OCI-LY3 (cell line): ENCODE measurements at regions not wholly inside any gene's neighbourhood (a gene's known extent, or its start where the extent isn't known, plus 50 kb on each side); places are given as distances from the start of the nearest gene placed in this dataset.

Source experiments
- H2AFZ ChIP-seq: fragments of 200-600, 300-600 bp; shearing (Covaris generic); 2 replicates; pipeline ENCODE4 v1.6.0; 2014; ENCODE audit warnings: antibody characterized with exemption, low read depth, low read length
- H3K27ac ChIP-seq: fragments of 200-600, 300-600 bp; sonication (generic); 2 replicates; pipeline ENCODE4 v1.5.1; 2014; ENCODE audit warnings: mild to moderate bottlenecking, low read length, moderate library complexity, mixed read lengths
- H3K27me3 ChIP-seq: fragments of 200-600, 300-600 bp; sonication (generic); 2 replicates; pipeline ENCODE4 v1.6.1; 2014; ENCODE audit warnings: low read depth, low read length, mixed read lengths
- H3K36me3 ChIP-seq: fragments of 200-600, 300-600 bp; sonication (generic); replicated peaks from 2 replicates; pipeline ENCODE3; 2014; ENCODE audit warnings: low read depth, low read length, mixed read lengths
- H3K4me1 ChIP-seq: fragments of 300-600, 200-600 bp; sonication (generic); 2 replicates; pipeline ENCODE4 v1.6.1; 2014; ENCODE audit warnings: low read length, mixed read lengths
- H3K4me2 ChIP-seq: fragments of 200-600, 300-600 bp; sonication (generic); 2 replicates; pipeline ENCODE4 v1.6.1; 2014; ENCODE audit warnings: low read length, mixed read lengths
- H3K4me3 ChIP-seq: fragments of 300-600, 200-600 bp; sonication (generic); 2 replicates; pipeline ENCODE4 v1.5.1; 2014; ENCODE audit warnings: antibody characterized with exemption, mild to moderate bottlenecking, low read length, moderate library complexity
- H3K79me2 ChIP-seq: fragments of 300-600, 200-600 bp; shearing (Covaris generic); 2 replicates; pipeline ENCODE4 v1.6.1; 2014; ENCODE audit warnings: mild to moderate bottlenecking, low read length, mixed read lengths
- H3K9ac ChIP-seq: fragments of 300-600, 200-600 bp; shearing (Covaris generic); 2 replicates; pipeline ENCODE4 v1.6.0; 2014; ENCODE audit warnings: mild to moderate bottlenecking, low read length, moderate library complexity
- H3K9me3 ChIP-seq: fragments of 200-600, 300-600 bp; shearing (Covaris generic); 2 replicates; pipeline ENCODE4 v1.6.1; 2014; ENCODE audit warnings: low read length, mixed read lengths; ENCODE audit not compliant: insufficient read depth
- H4K20me1 ChIP-seq: fragments of 200-600, 300-600 bp; sonication (generic); 2 replicates; pipeline ENCODE4 v1.6.1; 2016; ENCODE audit warnings: low read length, mixed read lengths; ENCODE audit not compliant: insufficient read depth
- EZH2phosphoT487 ChIP-seq: fragments of 200-600 bp; shearing (Covaris generic); IDR thresholded peaks from 2 replicates; pipeline ENCODE4 v1.6.1; 2018; ENCODE audit warnings: antibody characterized with exemption, mixed run types, low read depth
- TF ChIP-seq, protein P1 (sequence below): fragments of 200-600, 300-600 bp; sonication (generic); IDR thresholded peaks from 2 replicates; pipeline ENCODE4 v1.5.1; 2014; ENCODE audit warnings: antibody characterized with exemption, low read length, low read depth

DNA sequence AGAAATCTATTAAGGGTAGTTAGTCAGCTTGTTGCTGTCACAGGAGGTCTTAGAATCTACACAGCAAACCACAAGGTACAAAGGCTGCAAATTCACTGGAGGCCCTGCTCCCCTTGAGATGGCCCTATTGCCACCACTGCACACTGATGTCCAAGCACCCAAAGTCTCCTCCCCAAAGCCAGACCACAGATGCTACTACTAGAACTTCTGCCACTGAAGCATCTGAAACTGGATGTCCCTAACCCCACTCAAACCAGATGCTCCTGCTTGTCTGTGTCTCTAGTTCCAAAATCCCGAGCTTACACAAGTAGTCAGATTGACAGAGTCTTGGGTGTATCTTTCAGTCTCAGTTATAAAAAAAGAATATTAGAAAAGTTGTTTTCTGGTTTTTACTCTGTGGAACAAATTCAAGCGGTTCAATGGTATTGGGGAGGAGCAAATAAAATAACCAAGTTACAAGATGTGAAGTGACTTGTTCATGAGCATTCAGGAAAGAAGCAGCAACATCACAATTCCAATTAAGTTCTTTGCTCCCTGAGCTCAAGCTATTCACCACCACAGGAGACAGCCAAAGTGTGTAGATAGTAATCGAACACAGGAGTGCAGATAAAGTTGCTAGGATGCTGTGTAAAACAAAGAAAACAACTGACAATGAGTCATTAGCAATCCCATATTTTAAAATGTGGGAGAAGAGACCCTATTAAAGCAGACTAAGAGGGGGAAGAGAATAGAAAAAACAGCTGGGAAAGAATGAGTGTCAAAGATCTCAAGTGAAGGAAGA lies 352.3 kb downstream of the PDGFC start:
- Histone ChIP-seq H3K4me2 (no peak overlapping the region), H3K36me3 (no peaks in the 10 kb centered on the region)

GRCh38 chr4:156615066-156615531 lies 356.5 kb downstream of the PDGFC start:
- H3K79me2 ChIP-seq, result no peaks in the 10 kb centered on the region
- H3K36me3 ChIP-seq, result no peaks in the 10 kb centered on the region
- no peak overlapping the region for H3K4me3 ChIP-seq
- H3K4me2 ChIP-seq, result no peak overlapping the region
- H4K20me1 ChIP-seq, result no peaks in the 10 kb centered on the region
- H3K27ac ChIP-seq, result no peak overlapping the region
- no peaks in the 10 kb centered on the region for H3K27me3 ChIP-seq
- no peaks in the 10 kb centered on the region for H3K9me3 ChIP-seq
- H3K9ac ChIP-seq, result no peak overlapping the region
- TF ChIP-seq, protein P1, sequence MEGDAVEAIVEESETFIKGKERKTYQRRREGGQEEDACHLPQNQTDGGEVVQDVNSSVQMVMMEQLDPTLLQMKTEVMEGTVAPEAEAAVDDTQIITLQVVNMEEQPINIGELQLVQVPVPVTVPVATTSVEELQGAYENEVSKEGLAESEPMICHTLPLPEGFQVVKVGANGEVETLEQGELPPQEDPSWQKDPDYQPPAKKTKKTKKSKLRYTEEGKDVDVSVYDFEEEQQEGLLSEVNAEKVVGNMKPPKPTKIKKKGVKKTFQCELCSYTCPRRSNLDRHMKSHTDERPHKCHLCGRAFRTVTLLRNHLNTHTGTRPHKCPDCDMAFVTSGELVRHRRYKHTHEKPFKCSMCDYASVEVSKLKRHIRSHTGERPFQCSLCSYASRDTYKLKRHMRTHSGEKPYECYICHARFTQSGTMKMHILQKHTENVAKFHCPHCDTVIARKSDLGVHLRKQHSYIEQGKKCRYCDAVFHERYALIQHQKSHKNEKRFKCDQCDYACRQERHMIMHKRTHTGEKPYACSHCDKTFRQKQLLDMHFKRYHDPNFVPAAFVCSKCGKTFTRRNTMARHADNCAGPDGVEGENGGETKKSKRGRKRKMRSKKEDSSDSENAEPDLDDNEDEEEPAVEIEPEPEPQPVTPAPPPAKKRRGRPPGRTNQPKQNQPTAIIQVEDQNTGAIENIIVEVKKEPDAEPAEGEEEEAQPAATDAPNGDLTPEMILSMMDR, result no peak
- no peak for TF ChIP-seq EZH2phosphoT487
- no peak overlapping the region for H2AFZ ChIP-seq
- H3K4me1 ChIP-seq, result no peaks in the 10 kb centered on the region

More for the DNA sequence above, 352.3 kb downstream of the PDGFC start:
- no peak overlapping the region for H2AFZ ChIP-seq
- no peaks in the 10 kb centered on the region for H3K27me3 ChIP-seq
- no peak overlapping the region for H3K27ac ChIP-seq
- H4K20me1 ChIP-seq, result no peaks in the 10 kb centered on the region
- no peak overlapping the region for H3K9ac ChIP-seq
- no peaks in the 10 kb centered on the region for H3K79me2 ChIP-seq
- H3K4me3 ChIP-seq, result no peak overlapping the region
- H3K4me1 ChIP-seq, result no peaks in the 10 kb centered on the region
- no peaks in the 10 kb centered on the region for H3K9me3 ChIP-seq
- no peak for TF ChIP-seq EZH2phosphoT487
- TF ChIP-seq, protein P1, result no peak

DNA sequence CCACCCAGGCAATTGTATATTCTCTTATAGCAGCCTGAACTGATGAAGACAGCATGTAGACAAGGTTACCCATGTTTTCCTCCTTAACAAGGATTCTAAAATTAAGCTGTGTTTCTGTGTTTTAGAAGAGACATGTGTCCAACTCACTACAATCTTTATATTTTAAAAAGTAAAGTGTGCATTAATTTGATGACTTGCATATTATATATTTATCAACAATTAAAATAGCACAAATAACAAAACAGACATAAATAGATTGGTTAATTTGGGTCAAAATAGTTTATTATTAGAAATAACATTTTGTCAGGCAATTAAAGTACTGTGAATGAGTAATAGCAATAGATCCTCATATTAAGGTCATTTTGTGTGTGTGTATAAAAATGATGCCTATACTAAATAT lies 357.1 kb downstream of the PDGFC start:
- Histone ChIP-seq H3K79me2 (no peaks in the 10 kb centered on the region), H3K36me3 (no peaks in the 10 kb centered on the region), H3K4me2 (no peak overlapping the region), H3K27me3 (no peaks in the 10 kb centered on the region), H3K4me1 (peaks cover 4% of the 10 kb centered on the region), H3K4me3 (no peak overlapping the region), H4K20me1 (no peaks in the 10 kb centered on the region), H2AFZ (no peak overlapping the region), H3K27ac (no peak overlapping the region), H3K9ac (no peak overlapping the region), H3K9me3 (no peaks in the 10 kb centered on the region)
- no peak for TF ChIP-seq EZH2phosphoT487
- TF ChIP-seq, protein P1, result no peak

GRCh38 chr4:156609421-156609820 lies 362.2 kb downstream of the PDGFC start:
- H3K36me3 ChIP-seq, result no peaks in the 10 kb centered on the region
- H3K27me3 ChIP-seq, result no peaks in the 10 kb centered on the region
- H3K4me2 ChIP-seq, result no peak overlapping the region
- H3K4me1 ChIP-seq, result peaks cover 10% of the 10 kb centered on the region
- no peaks in the 10 kb centered on the region for H4K20me1 ChIP-seq
- no peaks in the 10 kb centered on the region for H3K9me3 ChIP-seq
- TF ChIP-seq, protein P1, result no peak
- TF ChIP-seq EZH2phosphoT487, result no peak
- H3K79me2 ChIP-seq, result no peaks in the 10 kb centered on the region
- H3K27ac ChIP-seq, result no peak overlapping the region
- no peak overlapping the region for H3K4me3 ChIP-seq
- H2AFZ ChIP-seq, result no peak overlapping the region
- no peak overlapping the region for H3K9ac ChIP-seq
